Colonic mucosa (tissue), 4 donors: ENCODE measurements at regions not wholly inside any gene's neighbourhood (a gene's known extent, or its start where the extent isn't known, plus 50 kb on each side); places are given as distances from the start of the nearest gene placed in this dataset.

Experiments used
- DNase-seq: peaks from one replicate; pipeline ENCODE4 v3.0.0-alpha.2; 2020
- H3K27ac ChIP-seq: fragments of 200-600 bp; one replicate; pipeline ENCODE4 v1.8.0; 2021
- H3K27me3 ChIP-seq: fragments of 200-600 bp; one replicate; pipeline ENCODE4 v1.8.0; 2021
- H3K36me3 ChIP-seq: fragments of 200-600 bp; one replicate; pipeline ENCODE4 v1.8.0; 2021
- H3K4me1 ChIP-seq: fragments of 200-600 bp; one replicate; pipeline ENCODE4 v1.8.0; 2021; ENCODE audit warnings: mild to moderate bottlenecking
- H3K4me3 ChIP-seq: fragments of 200-600 bp; one replicate; pipeline ENCODE4 v1.8.0; 2021
- H3K9ac ChIP-seq, 2 donors: one replicate each; pipeline ENCODE4 v1.7.0; 2013; ENCODE audit warnings: control low read depth in 2 of 2, low read depth in 2 of 2, low read length in 2 of 2
- H3K9me3 ChIP-seq: fragments of 200-600 bp; one replicate; pipeline ENCODE4 v1.8.0; 2021
- CTCF ChIP-seq: fragments of 200-600 bp; IDR thresholded peaks from one replicate; pipeline ENCODE4 v1.8.0; 2022; ENCODE audit warnings: antibody characterized with exemption, mild to moderate bottlenecking
- intact Hi-C: fragments of 100-400 bp; cut with DNase I; formaldehyde crosslinking; loops from one replicate; pipeline ENCODE4 v1.14.1; 2022
- donor health status: healthy.
- donor health status: DM: no; HTN: no; CAD: no.
- donor health status: DM: no; HTN: no; CAD: no.

DNA sequence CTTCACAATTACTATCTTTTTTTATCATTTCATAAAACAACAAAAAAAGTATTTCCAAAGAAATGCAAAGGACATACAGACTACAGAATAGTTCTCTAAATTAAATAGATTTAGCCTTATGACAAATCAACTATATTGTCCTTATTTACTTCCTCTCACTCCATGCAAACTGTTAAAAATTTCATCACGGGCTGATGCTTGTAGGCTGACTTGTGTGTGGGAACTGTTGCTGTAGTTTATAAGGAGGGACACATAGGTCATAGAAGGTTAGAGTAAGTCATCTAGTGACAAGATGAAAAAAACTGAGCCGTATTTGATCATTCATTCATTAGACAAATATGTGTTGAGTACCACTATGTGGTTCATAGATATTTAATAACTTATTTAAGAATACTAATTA, 232.5 kb upstream of the TBL1XR1 start:
- no peak for DNase-seq
- Histone ChIP-seq H3K9ac (no peak overlapping the region), H3K36me3 (no peaks in the 10 kb centered on the region), H3K27me3 (no peaks in the 10 kb centered on the region), H3K4me1 (no peaks in the 10 kb centered on the region), H3K4me3 (no peak overlapping the region), H3K27ac (no peak overlapping the region), H3K9me3 (no peaks in the 10 kb centered on the region)
- no peak for TF ChIP-seq CTCF
- intact Hi-C loops, result no loop called here

GRCh38 chr3:177430653-177431052, 233.4 kb upstream of the TBL1XR1 start:
- no peak overlapping the region for H3K9ac ChIP-seq
- TF ChIP-seq CTCF, result no peak
- no peak overlapping the region for H3K4me3 ChIP-seq
- no peak overlapping the region for H3K27ac ChIP-seq
- H3K4me1 ChIP-seq, result no peaks in the 10 kb centered on the region
- H3K36me3 ChIP-seq, result no peaks in the 10 kb centered on the region
- DNase-seq, result no peak
- intact Hi-C loops, result no loop called here
- H3K27me3 ChIP-seq, result no peaks in the 10 kb centered on the region
- no peaks in the 10 kb centered on the region for H3K9me3 ChIP-seq

- no peak overlapping the region for H3K4me3 ChIP-seq
Observed at GRCh38 chr3:177431525-177432176, 234.4 kb upstream of the TBL1XR1 start.

GRCh38 chr3:177435301-177435700, 238.0 kb upstream of the TBL1XR1 start:
- TF ChIP-seq CTCF, result no peak
- Histone ChIP-seq H3K9me3 (no peaks in the 10 kb centered on the region), H3K27ac (no peak overlapping the region), H3K27me3 (no peaks in the 10 kb centered on the region), H3K36me3 (no peaks in the 10 kb centered on the region), H3K4me3 (no peak overlapping the region), H3K4me1 (no peaks in the 10 kb centered on the region), H3K9ac (no peak overlapping the region)
- intact Hi-C loops, result no loop called here
- no peak for DNase-seq

More at GRCh38 chr3:177431525-177432176, 234.4 kb upstream of the TBL1XR1 start:
- no peak for DNase-seq
- Histone ChIP-seq H3K9ac (no peak overlapping the region), H3K36me3 (no peaks in the 10 kb centered on the region), H3K27ac (no peak overlapping the region), H3K9me3 (no peaks in the 10 kb centered on the region), H3K4me1 (no peaks in the 10 kb centered on the region), H3K27me3 (no peaks in the 10 kb centered on the region)
- intact Hi-C loops, result no loop called here
- TF ChIP-seq CTCF, result no peak

- H3K36me3 ChIP-seq, result no peaks in the 10 kb centered on the region
- TF ChIP-seq CTCF, result no peak
- no peaks in the 10 kb centered on the region for H3K27me3 ChIP-seq
- no peak overlapping the region for H3K4me3 ChIP-seq
- no peak overlapping the region for H3K27ac ChIP-seq
- H3K4me1 ChIP-seq, result no peaks in the 10 kb centered on the region
- no peaks in the 10 kb centered on the region for H3K9me3 ChIP-seq
- no peak for DNase-seq
- H3K9ac ChIP-seq, result no peak overlapping the region
- intact Hi-C loops, result no loop called here
Observed at GRCh38 chr3:177437513-177438337, 240.4 kb upstream of the TBL1XR1 start.
